Panc1 (cell line): ENCODE measurements at regions not wholly inside any gene's neighbourhood (a gene's known extent, or its start where the extent isn't known, plus 50 kb on each side); places are given as distances from the start of the nearest gene placed in this dataset.

ENCODE experiments used
- ATAC-seq: fragments of 200-7000 bp; cut with Tn5 transposase; 2 replicates; pipeline ENCODE4 v1.9.1; 2020; ENCODE audit warnings: mild to moderate bottlenecking, moderate library complexity
- BruUV-seq: library from RNA; stranded (reverse); fragments of 400-500 nt; replicated peaks from 2 replicates; lab custom pipeline; 2021; lab: Mats Ljungman, UMichigan
- CTCF ChIA-PET: fragments of 300-600 bp; sonication (Branson Sonifier 250); formaldehyde crosslinking; loops from one replicate; lab custom pipeline; 2022; ENCODE audit warnings: antibody characterized with exemption; lab: Charles Lee
- POLR2A ChIA-PET: fragments of 300-600 bp; sonication (Branson Sonifier 250); formaldehyde crosslinking; loops from one replicate; lab custom pipeline; 2022; ENCODE audit warnings: antibody characterized with exemption; lab: Charles Lee
- DNase-seq: peaks from one replicate; pipeline ENCODE4 v3.0.0-alpha.2; 2010; ENCODE audit warnings: low read depth, low spot score
- H3K27ac ChIP-seq: 2 replicates; pipeline ENCODE4 v1.5.1; 2011; ENCODE audit warnings: mild to moderate bottlenecking, low read length, inconsistent platforms
- H3K27me3 ChIP-seq: fragments of 200-500 bp; sonication (Bioruptor generic); 2 replicates; pipeline ENCODE4 v1.6.0; 2014; ENCODE audit warnings: low read length, inconsistent platforms; ENCODE audit not compliant: control insufficient read depth, insufficient read depth
- H3K36me3 ChIP-seq: fragments of 200-500 bp; sonication (Bioruptor generic); 2 replicates; pipeline ENCODE4 v1.5.1; 2014; ENCODE audit warnings: inconsistent platforms, mild to moderate bottlenecking, low read length, moderate library complexity; ENCODE audit not compliant: control insufficient read depth, insufficient read depth
- H3K4me1 ChIP-seq: 2 replicates; pipeline ENCODE4 v1.5.1; 2011; ENCODE audit warnings: inconsistent platforms, mild to moderate bottlenecking, low read length, moderate library complexity; ENCODE audit not compliant: control insufficient read depth, insufficient read depth
- H3K4me3 ChIP-seq, 2 experiments: 2 replicates each; pipeline ENCODE4 v1.5.1; 2011 to 2012; ENCODE audit warnings: low read depth in 2 of 2, low read length in 2 of 2, mild to moderate bottlenecking in 2 of 2, inconsistent platforms in 1 of 2, moderate library complexity in 1 of 2
- H3K9me3 ChIP-seq: fragments of 200-500 bp; sonication (Bioruptor generic); 2 replicates; pipeline ENCODE4 v1.5.1; 2014; ENCODE audit warnings: low read depth, mild to moderate bottlenecking, inconsistent platforms, low read length, moderate library complexity; ENCODE audit not compliant: control insufficient read depth, insufficient read depth
- POLR2AphosphoS5 ChIP-seq: IDR thresholded peaks from 2 replicates; pipeline ENCODE4 v1.6.1; 2012; ENCODE audit warnings: mild to moderate bottlenecking, low read depth, low read length, moderate library complexity
- SIN3A ChIP-seq: IDR thresholded peaks from 2 replicates; pipeline ENCODE4 v1.6.1; 2012; ENCODE audit warnings: low read depth, mild to moderate bottlenecking, low read length, moderate library complexity, borderline replicate concordance; ENCODE audit not compliant: insufficient read depth
- TCF7L2 ChIP-seq: IDR thresholded peaks from 2 replicates; pipeline ENCODE4 v1.6.1; 2011; ENCODE audit warnings: mild to moderate bottlenecking, low read depth, low read length, inconsistent platforms
- in situ Hi-C: cut with HindIII; loops from 2 replicates; pipeline ENCODE4 v1.10.0; 2016; ENCODE audit warnings: low sequenced_read_pairs, low pct_unique_long_range_greater_than_20kb
- intact Hi-C: fragments of 100-400 bp; cut with micrococcal nuclease; formaldehyde crosslinking; loops from one replicate; pipeline ENCODE4 v1.10.0; 2022; ENCODE audit not compliant: unreplicated experiment
- TF ChIP-seq, protein P1 (sequence below), 2 experiments: IDR thresholded peaks; 2 replicates each; pipeline ENCODE4 v1.6.1; 2011 to 2012; ENCODE audit warnings: low read depth in 2 of 2, control low read depth in 1 of 2, low read length in 1 of 2, mild to moderate bottlenecking in 1 of 2, moderate library complexity in 1 of 2; ENCODE audit not compliant: insufficient read depth in 1 of 2
- TF ChIP-seq, protein P2 (sequence below): fragments of 450-650 bp; IDR thresholded peaks from 2 replicates; pipeline ENCODE4 v1.5.1; 2017; ENCODE audit warnings: mild to moderate bottlenecking

DNA sequence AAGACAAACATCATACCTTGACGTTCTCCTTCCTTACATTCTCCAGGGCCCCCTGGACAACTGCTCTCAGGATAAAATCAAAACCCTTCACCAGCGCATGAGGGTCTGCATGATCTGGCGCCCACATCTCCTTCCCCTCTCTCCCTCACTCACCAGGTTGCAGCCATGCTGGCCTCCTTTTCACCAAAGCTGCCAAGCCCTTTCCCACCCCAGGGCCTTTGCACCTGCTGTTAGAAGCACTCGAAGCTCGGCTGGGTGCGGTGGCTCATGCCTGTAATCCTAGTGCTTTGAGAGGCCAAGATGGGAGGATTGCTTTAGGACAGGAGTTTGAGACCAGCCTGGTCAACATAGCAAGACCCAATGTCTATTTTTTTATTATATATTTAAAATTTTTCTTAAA, 56.1 kb upstream of the NUP50 start:
- H3K9me3 ChIP-seq = no peaks in the 10 kb centered on the region
- TF ChIP-seq SIN3A (no peak), TCF7L2 (no peak), POLR2AphosphoS5 (no peak)
- TF ChIP-seq, protein P1, sequence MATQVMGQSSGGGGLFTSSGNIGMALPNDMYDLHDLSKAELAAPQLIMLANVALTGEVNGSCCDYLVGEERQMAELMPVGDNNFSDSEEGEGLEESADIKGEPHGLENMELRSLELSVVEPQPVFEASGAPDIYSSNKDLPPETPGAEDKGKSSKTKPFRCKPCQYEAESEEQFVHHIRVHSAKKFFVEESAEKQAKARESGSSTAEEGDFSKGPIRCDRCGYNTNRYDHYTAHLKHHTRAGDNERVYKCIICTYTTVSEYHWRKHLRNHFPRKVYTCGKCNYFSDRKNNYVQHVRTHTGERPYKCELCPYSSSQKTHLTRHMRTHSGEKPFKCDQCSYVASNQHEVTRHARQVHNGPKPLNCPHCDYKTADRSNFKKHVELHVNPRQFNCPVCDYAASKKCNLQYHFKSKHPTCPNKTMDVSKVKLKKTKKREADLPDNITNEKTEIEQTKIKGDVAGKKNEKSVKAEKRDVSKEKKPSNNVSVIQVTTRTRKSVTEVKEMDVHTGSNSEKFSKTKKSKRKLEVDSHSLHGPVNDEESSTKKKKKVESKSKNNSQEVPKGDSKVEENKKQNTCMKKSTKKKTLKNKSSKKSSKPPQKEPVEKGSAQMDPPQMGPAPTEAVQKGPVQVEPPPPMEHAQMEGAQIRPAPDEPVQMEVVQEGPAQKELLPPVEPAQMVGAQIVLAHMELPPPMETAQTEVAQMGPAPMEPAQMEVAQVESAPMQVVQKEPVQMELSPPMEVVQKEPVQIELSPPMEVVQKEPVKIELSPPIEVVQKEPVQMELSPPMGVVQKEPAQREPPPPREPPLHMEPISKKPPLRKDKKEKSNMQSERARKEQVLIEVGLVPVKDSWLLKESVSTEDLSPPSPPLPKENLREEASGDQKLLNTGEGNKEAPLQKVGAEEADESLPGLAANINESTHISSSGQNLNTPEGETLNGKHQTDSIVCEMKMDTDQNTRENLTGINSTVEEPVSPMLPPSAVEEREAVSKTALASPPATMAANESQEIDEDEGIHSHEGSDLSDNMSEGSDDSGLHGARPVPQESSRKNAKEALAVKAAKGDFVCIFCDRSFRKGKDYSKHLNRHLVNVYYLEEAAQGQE (IDR thresholded peaks at IDR 0.05; ENCODE audit: insufficient read depth in 1 of 2, low read depth in 2 of 2, low read length in 1 of 2) = no peak
- TF ChIP-seq, protein P2, sequence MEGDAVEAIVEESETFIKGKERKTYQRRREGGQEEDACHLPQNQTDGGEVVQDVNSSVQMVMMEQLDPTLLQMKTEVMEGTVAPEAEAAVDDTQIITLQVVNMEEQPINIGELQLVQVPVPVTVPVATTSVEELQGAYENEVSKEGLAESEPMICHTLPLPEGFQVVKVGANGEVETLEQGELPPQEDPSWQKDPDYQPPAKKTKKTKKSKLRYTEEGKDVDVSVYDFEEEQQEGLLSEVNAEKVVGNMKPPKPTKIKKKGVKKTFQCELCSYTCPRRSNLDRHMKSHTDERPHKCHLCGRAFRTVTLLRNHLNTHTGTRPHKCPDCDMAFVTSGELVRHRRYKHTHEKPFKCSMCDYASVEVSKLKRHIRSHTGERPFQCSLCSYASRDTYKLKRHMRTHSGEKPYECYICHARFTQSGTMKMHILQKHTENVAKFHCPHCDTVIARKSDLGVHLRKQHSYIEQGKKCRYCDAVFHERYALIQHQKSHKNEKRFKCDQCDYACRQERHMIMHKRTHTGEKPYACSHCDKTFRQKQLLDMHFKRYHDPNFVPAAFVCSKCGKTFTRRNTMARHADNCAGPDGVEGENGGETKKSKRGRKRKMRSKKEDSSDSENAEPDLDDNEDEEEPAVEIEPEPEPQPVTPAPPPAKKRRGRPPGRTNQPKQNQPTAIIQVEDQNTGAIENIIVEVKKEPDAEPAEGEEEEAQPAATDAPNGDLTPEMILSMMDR = no peak
- no peak overlapping the region for H3K27ac ChIP-seq
- intact Hi-C loops (no loop called here), in situ Hi-C loops (no loop called here)
- DNase-seq (no peak), ATAC-seq (no peak)
- no peaks in the 10 kb centered on the region for H3K36me3 ChIP-seq
- BruUV-seq = no TSS peak
- H3K4me3 ChIP-seq = no peak overlapping the region
- ChIA-PET POLR2A (no interaction called here), CTCF (no interaction called here)
- H3K27me3 ChIP-seq = no peaks in the 10 kb centered on the region
- no peaks in the 10 kb centered on the region for H3K4me1 ChIP-seq

DNA sequence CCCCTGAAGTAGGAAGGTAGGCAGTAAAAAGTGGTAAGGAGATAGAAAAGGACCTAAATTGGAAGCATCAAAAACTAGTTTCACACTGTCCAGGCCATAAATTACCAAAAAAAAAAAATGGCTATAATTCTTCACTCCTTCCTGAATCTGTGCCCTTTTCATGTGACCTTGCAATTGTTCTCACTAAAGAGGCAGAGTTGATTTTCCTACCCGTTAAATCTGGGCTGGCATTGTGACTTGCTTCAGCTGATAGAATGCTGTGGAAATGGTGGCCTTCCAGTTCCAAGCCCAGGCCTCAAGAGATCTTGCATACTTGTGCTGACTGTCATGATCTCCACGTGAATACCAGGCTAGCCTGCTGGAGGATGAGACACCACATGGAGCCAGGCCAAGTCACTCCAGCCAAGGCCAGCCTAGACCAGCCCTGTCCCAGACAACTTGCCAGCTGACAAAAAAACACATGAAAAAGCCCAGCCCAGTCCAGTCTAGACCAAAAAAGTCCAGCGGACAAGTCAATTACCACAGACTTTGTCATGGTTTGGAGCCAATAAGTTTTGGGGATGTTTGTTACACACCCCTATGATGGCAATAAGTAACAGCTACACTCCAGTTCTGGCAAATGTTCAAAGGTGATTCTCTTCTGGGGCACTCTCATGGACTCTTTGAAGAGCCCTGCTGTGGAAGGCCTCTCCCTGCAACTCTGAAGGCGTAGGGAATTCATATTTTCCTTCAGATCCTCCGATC, 51.4 kb upstream of the NUP50 start:
- ChIA-PET POLR2A (no interaction called here), CTCF (no interaction called here)
- in situ Hi-C loops = no loop called here
- Histone ChIP-seq H3K36me3 (no peaks in the 10 kb centered on the region), H3K4me3 (no peak overlapping the region), H3K4me1 (no peaks in the 10 kb centered on the region), H3K27ac (no peak overlapping the region), H3K27me3 (no peaks in the 10 kb centered on the region), H3K9me3 (no peaks in the 10 kb centered on the region)
- no peak for ATAC-seq
- no TSS peak for BruUV-seq
- no peak for DNase-seq
- TF ChIP-seq TCF7L2 (no peak), SIN3A (no peak), POLR2AphosphoS5 (no peak)
- TF ChIP-seq, protein P2 = no peak
- intact Hi-C loops = no loop called here
